HG03571 (cell line): ENCODE measurements at regions not wholly inside any gene's neighbourhood (a gene's known extent, or its start where the extent isn't known, plus 50 kb on each side); places are given as distances from the start of the nearest gene placed in this dataset.
"Not testable (repeated sequence)": the region's sequence is repeated elsewhere in the genome, so short reads cannot be mapped to it uniquely, and the experiment has no call there.

Experiments
- ATAC-seq: cut with Tn5 transposase; IDR thresholded peaks from one replicate; pipeline ENCODE4 v1.9.1; 2021; ENCODE audit not compliant: unreplicated experiment

DNA sequence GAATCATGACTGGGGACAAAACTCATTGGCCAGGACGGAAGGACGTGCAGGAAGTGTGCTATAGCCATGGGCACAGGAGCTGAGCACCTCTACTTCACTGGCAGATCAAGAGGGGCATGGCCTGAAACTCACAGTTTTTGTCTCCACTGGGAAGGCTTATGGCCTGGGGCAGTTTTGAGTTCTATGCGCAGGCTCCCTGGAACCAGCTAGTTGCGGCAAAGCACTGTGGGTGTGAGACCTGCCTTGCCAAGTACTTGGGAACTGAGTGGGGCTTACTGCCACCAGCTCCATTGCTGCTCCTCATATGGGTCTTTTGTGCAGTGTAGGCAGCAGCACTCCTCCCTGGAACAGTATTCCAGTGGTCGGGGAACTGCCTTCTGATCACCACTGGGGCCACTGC lies 282.6 kb upstream of the EYS start:
- ATAC-seq = no peak

DNA sequence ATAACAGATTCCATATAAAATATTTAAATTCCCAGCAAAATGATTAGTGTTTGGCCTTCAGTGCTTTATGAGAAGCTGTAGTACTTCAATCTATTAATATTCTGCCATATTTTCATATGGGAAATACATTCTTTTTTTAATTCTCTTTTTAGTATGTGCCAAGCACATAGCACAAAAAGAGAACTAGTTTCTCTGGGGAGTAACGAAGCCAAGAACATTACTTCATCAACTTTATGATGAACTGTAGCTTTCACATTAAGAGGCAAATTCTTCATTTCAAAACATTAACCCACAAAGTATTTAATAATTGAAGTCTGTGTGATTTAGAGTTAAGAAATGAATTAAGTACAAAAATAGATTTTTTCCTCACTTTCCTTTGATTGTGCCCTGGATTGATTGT lies 281.0 kb upstream of the EYS start:
- ATAC-seq = no peak

DNA sequence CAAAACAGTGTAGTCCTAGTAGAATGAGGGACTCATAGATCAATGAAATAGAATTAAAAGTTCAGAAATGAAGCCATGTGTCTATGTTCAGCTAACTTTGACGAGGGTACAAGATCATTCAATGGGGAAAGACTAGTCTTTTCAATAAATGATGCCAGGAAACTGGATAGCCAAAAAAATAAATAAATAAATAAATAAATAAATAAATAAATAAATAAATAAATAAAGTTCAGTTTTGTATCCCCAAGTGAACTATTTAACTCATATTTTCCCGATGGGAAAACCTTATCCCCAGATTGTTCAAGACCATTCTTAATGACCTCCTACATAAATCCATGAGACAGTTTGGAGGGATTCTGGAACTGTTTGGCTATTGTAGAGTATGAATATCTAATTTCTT lies 277.1 kb upstream of the EYS start:
- ATAC-seq = no peak

DNA sequence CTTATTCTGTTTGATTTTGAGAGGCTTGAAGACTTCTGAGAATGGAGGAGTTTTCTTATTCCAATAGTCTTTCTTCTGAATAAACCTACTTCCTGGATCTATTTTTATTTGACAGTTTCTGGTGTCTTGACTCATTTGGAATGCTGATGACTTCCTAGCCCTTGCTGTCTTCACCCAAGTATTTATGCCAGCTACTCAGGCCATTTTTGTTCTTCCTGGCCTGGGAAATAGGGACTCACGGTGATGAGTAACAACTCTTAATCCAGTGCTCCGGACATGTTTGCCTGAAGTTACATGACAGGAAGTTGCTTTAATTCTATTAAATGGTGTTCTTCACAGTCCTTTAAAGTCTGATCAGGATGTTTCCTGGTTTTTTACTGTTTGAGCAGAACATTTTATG lies 272.1 kb upstream of the EYS start:
- ATAC-seq = no peak

DNA sequence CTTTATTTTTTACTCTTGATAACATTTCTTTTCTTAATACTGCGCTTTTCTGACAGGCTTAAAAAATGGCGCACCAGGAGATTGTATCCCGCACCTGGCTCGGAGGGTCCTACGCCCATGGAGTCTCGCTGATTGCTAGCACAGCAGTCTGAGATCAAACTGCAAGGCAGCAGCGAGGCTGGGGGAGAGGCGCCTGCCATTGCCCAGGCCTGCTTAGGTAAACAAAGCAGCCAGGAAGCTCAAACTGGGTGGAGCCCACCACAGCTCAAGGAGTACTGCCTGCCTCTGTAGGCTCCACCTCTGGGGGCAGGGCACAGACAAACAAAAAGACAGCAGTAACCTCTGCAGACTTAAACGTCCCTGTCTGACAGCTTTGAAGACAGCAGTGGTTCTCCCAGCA lies 264.2 kb upstream of the EYS start:
- ATAC-seq = not testable (repeated sequence)

DNA sequence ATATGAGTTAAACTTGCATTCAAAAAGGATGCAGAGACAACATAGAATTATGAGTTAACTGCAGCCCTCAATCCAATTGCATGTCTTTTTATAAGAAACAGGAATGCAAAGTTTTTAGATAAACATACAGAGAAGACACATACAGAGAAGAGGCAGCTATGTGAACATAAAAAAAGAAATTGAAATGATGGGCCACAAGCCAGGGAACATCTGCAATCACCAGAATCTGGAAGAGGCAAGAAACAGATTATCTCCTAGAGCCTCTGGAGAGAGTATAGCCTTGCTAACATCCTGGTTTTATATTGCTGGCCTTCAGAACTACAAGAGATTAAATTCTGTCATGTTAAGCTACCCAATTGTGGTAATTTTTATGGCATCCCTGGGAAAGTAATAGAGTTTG lies 257.2 kb upstream of the EYS start:
- no peak for ATAC-seq

DNA sequence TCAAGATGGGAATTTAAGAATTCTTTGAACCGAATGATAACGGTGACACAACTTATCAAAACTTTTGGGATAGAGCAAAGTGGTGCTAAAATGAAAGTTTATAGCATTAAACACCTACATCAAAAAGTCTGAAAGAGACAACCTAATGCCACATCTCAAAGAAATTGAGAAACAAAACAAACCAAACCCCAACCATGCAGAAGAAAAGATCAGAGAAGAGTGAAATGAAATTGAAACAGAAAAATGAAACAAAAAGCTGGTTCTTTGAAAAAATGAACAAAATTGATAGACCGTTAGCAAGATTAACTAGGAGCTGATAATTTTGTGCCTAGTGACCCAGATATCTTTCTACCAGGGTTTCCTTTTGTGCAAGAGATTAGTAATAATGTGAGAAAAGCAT lies 248.0 kb upstream of the EYS start:
- ATAC-seq = no peak

DNA sequence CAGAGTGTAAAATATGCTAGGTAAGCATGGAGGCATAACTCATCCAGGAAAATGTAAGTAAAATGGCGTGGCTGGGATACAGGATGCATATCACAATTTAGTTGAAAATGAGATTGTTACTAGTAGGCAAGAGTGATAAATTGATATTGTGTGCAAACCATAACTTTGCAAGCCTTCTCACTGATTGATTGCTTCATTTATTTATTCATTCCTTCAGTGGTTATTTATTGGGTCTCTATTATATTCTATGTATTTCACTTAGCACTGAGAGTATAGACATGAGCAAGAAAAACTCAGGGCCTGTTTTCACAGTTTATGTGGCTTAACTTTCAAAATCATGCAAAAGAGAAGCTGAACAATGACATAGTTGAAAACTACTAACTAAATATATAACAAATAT lies 241.0 kb upstream of the EYS start:
- ATAC-seq = no peak

DNA sequence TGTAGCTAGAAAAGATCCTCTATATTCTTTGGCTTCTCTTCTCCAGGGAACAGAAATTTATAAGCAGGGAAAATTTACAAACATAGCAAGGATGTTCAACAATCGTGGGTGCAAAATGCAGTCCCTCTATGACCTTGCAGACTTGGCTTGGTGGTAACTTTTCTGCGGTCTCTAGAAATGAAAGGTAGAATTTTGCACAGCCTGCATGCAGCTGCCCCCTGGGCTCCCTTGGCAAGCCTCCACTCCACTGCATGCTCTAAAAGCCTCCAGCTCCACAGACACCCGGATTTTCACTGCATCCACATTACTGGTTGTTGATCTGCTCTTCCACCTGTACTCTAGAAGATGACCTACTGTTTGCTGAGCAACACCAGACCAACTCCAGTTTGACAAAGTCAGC lies 236.5 kb upstream of the EYS start:
- no peak for ATAC-seq

DNA sequence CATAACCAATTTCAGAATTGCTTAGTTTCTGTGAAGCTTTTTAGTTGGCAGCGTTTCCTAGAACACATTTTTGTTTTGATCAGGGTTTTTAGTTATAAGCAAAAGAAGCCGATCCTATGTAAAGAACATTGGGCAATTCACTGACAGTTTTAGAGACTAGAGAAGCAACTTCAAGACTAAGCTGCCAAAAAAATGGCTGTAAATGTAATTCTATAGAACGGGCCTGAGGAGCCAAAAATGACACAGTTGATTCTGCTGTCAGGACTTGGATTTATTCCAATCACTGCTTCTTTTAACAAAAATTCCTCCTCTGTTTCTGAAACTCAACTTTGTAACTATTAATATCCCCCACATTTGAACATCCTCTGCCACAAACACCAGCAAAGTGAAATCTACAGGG lies 236.0 kb upstream of the EYS start:
- ATAC-seq = no peak

DNA sequence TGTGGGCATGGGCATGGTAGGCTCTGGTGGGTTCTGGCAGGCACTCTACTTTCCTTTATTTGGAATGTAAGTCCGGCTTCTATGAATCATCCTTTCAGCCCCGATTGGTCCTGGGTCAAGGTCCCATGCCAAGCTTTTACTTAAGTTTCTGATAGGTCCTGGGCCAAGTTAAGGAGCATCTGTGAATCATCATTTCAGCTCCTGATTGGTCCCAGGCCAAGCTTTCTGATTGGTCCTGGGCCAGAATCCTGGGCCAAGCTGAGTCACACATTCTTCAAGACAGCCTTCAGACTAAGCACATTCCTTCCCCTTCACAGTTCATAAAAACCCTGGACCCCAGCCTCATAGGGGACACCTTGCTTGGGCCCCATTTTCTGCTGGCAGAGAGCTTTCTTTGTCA lies 231.0 kb upstream of the EYS start:
- no peak for ATAC-seq

DNA sequence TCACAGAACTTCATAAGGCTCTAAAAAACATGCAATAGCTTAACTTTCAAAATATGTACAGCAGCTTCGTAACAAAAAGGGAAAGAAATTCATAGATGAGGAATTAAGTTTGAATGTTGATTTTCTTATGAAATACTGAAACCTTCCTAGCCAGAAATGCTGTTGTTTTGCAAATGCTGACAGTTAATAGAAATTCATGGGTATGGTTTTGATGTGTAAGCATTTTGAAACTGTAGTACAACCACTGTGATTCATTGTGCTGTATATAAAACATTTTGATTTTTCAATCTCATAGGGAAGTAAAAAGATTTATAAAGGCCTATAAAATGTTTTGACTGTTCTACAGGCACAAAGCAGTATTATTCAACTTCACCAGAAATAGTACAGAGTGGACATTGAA lies 228.4 kb upstream of the EYS start:
- ATAC-seq = no peak

DNA sequence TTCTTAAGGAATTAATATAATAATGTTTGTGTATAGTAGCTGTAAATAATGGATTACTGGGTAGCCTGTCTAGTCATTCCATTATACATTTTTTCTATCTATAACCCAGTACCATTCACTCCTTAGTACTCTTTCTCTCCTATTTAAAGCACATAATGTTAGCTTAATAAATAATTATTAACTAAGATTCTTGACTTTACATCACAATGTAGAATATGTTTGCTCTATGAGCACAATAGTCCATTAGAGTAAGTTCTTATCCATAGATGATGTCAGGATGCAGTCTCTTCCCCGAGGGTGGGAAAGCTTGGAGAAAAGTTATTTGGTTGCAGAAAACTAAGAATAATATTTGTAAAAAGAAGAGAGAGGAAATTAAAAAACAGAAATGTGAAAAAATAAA lies 226.4 kb upstream of the EYS start:
- ATAC-seq = no peak

DNA sequence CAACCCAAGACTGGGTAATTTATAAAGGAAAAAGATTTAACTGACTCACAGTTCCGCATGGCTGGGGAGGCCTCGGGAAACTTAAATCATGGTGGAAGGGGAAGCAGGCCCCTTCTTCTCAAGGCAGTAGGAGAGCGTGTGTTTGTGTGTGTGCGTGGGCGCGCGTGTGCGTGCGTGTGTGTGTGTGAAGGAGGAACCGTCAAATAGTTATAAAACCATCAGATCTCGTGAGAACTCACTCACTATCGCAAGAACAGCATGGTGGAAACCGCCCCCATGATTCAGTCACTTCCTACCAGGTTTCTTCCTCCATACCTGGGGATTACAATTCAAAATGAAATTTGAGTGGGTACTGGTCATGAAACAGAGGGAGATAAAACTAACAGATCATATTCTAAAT lies 220.1 kb upstream of the EYS start:
- no peak for ATAC-seq

DNA sequence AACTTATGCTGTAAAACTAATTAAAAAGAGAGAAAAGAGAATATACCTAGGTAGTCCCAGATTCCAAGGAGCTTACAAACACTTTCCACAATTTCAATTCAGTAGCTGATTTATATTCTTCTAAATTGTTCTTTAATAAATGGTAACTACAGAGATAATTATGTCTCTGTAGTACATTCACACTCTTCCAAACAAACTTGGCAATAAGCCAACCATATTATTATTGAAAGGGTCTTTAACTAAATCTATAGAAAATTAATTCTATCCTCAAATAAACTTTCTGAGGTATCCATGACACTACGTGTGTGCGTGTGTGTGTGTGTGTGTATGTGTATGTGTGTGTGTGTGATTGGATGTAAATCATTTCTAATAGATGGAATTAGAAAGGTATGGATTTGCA lies 217.4 kb upstream of the EYS start:
- no peak for ATAC-seq

DNA sequence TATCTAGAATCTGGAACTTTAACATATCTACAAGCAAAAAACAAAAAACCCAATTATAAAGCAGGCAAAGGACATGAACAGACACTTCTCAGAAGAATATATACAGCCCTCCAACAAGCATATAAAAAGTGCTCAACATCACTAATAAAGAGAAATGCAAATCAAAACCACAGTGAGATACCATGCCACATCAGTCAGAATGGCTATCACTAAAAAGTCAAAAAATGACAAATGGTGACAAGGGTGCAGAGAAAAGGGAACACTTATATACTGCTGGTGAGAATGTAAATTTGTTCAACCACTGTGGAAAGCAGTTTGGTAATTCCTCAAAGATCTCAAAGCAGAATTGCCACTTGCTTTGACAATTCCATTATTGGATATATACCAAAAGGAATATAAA lies 215.0 kb upstream of the EYS start:
- ATAC-seq = no peak

DNA sequence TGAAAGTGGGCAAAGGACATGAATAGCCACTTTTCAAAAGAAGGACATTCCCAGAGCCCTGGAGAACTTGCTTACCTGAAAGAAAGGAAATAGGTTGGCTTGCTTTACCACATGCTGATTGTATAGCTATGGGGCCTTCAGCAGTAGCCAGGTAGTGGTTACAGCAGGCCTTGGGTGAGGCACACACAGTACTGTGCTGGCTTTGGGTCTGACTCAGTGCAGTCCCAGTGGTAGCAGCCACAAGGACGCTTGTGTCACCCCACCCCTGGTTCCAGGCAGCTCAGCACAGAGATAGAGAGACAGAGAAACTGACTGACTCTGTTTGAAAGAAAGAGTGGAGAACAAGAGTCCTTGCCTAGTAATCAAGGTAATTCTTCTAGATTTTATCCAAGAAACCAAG lies 201.0 kb upstream of the EYS start:
- ATAC-seq = no peak

DNA sequence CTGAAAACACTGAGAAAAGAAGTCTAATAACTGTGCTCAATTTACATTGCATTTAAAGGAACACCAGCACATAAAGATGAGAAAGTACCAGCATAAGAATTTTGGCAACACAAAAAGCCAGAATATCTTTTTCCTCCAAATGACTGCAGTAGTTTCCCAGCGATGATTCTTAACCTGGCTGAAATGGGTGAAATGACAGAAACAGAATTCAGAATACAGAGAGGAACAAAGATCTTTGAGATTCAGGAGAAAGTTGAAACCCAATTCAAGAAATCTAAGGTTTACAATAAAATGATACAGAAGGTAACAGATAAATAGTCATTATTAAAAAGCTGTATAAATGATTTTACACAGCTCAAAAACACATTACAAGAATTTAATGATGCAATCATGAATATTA lies 197.0 kb upstream of the EYS start:
- no peak for ATAC-seq

DNA sequence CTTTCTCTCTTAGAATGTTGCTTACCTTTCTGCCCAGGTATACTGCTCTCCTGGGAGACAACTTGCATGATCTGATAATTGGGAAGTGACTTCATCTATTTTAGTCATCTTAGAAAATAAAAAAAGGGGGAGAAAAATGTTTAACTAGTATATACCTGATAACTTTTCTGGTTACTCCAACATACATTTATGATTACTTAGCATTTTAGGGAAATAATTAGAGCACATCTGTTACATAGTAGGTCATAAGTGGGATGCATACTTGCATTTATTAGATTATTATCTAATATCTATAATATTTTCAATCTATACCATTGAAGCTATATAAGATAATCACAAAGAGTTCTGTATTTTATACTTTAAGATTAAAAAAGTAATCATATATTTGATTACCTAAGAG lies 193.9 kb upstream of the EYS start:
- ATAC-seq = no peak

DNA sequence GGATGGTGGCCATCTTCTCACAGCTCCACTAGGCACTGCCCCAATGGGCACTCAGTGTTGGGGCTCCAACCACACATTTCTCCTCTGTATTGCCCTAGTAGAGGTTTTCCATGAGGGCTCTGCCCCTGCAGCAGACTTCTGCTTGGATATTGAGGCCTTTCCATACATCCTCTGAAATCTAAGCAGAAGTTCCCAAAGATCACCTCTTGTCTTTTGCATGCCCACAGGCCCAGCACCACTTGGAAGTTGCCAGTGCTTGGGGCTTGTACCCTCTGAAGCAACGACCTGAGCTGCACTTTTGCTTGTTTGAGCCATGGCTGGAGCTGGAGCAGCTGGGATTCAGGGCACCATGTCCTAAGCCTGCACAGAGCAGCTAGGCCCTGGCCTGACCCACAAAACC lies 189.1 kb upstream of the EYS start:
- ATAC-seq = no peak

DNA sequence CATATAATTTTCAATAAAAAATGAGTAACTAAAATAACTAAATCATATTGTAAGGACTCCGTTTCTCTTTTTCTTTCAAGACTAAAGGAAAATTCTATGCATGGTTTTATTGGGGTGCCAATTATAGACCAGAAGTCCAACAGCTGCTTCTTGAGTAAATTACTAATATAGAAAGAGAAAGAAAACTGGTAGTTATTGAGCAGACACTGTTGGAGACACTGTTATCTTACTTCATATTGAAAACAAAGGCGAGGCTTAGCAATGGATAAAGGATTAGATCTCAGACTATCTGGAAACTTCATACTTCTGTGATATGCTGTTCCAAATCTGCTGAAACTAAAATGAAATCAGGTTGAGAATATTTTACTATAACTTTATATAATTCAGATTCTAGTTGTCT lies 169.6 kb upstream of the EYS start:
- no peak for ATAC-seq

DNA sequence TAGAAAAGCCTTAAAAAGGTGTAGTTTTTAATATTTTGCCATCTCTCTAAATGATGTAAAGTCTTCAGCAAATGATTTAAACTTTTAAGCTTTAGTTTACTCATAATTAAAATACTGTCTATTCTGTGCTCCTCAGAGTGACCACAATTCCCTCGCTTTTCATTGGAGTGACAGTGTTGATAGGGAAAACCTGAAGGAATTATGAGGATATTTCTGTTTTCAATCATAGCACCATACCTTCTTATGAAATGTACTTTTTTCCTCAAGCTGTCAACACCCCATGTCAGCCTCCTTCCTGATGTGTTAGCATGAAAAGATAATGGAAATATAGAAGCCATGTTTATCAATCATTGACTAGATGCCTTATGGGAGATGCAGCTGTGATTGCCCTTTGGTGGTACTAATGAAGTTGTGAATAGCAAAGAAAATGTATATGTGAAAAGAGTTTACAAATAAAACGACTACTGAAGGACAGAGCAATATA lies 145.4 kb upstream of the EYS start:
- ATAC-seq = no peak

DNA sequence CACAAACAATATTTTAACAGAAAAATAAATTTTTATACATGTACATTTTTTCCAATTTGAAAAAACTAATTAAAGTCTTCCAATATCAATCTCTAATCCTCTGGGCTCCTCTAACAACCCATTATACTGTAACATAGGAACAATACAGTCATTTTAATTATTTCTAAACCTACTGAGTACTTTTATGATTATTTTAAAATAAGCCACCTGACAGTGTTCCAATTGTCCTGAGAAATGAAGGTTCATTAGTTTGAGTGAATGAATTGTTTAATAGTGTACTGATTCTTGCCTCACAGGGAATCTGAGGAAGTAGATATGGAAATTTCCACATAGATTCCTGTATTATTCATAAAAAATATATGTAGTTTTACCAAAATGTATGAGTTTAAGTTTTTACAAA lies 123.1 kb upstream of the EYS start:
- no peak for ATAC-seq

DNA sequence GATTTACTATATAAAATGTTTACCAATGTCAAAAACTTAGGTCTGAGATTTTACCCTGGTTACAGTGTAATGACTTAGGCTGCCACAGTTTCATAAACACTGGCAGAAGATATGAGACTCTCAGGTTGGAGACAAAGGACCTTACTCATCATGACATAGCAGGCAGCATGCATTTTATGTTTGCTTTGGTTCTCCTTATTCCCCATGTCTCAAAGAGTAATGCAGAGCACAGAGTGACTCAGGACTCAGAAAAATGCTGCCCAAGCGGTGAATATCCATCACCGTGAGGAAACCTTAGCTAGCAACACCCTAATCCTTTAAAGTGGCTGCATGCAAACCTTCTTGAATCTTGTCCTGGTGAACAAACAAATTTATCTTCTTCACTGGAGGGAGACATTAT lies 112.1 kb upstream of the EYS start:
- ATAC-seq = no peak
